ENCODE measurements at regions not wholly inside any gene's neighbourhood (a gene's known extent, or its start where the extent isn't known, plus 50 kb on each side); places are given as distances from the start of the nearest gene placed in this dataset.
"Not testable (repeated sequence)": the region's sequence is repeated elsewhere in the genome, so short reads cannot be mapped to it uniquely, and the experiment has no call there.

DNA sequence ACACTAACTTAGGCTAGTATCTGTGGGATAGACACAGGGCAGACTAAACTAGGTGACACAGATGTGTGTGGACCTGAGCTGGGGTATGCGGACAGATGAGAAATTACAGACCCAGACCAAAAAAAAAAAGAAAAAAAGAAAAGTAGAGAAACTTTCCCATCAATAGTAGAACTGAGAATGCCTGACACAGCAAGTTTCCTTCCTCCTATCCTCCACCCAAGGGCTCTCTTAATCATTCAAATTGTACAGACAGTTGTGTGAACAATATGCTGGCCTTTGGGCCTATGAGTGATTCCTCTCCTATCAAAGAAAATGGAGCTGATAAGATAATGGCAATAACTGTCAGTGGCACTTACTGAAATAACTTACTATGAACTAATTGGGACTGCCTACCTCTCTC, 226.7 kb upstream of the PRDM1 start:
- H3K36me3 ChIP-seq (replicated peaks in 1 of 2; ENCODE audit: control extremely low read depth in 1 of 2, control insufficient read depth in 1 of 2, extremely low read depth in 1 of 2, insufficient read depth in 2 of 2, low read length in 1 of 2), result no peaks in the 10 kb centered on the region
- POLR2A ChIA-PET, result no interaction called here
- intact Hi-C loops (cut with micrococcal nuclease), result no loop called here

DNA sequence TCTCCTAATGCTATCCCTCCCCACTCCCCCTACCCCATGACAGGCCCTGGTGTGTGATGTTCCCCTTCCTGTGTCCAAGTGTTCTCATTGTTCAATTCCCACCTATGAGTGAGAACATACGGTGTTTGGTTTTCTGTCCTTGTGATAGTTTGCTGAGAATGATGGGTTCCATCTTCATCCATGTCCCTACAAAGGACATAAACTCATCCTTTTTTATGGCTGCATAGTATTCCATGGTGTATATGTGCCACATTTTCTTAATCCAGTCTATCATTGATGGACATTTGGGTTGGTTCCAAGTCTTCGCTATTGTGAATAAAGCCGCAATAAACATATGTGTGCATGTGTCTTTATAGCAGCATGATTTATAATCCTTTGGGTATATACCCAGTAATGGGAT, 227.5 kb upstream of the PRDM1 start:
- DNase-seq; H3K4me3 ChIP-seq (ENCODE audit: control extremely low read depth in 1 of 5, extremely low read depth in 1 of 5, insufficient read depth in 1 of 5, low read depth in 2 of 5, low read length in 4 of 5); POLR2A ChIA-PET; intact Hi-C loops (cut with micrococcal nuclease); H3K27me3 Mint-ChIP-seq; H3K4me2 ChIP-seq (replicated peaks; ENCODE audit: low read depth, low read length, poor library complexity, severe bottlenecking); H3K36me3 ChIP-seq (replicated peaks in 1 of 2; ENCODE audit: control extremely low read depth in 1 of 2, control insufficient read depth in 1 of 2, extremely low read depth in 1 of 2, insufficient read depth in 2 of 2, low read length in 1 of 2); H4K20me1 ChIP-seq (ENCODE audit: control insufficient read depth, insufficient read depth, low read length, poor library complexity, severe bottlenecking); H3K27ac Mint-ChIP-seq; H3K4me3 Mint-ChIP-seq; H3K9me3 ChIP-seq (ENCODE audit: control extremely low read depth in 1 of 3, control insufficient read depth in 2 of 3, insufficient read depth in 1 of 3, low read length in 2 of 3); H3K9me3 Mint-ChIP-seq (ENCODE audit: insufficient read depth); H3K27ac ChIP-seq (ENCODE audit: low read length in 2 of 2); H3K79me2 ChIP-seq (ENCODE audit: control insufficient read depth, insufficient read depth, low read length); ATAC-seq (ENCODE audit: low read depth); H3K27me3 ChIP-seq (replicated peaks in 1 of 4; ENCODE audit: control extremely low read depth in 1 of 4, control insufficient read depth in 3 of 4, insufficient read depth in 4 of 4, low read length in 3 of 4); H3K9ac ChIP-seq (ENCODE audit: low read length); H2AFZ ChIP-seq (ENCODE audit: insufficient read depth, low read depth, low read length, poor library complexity, severe bottlenecking): not testable (repeated sequence)
- H3K4me1 Mint-ChIP-seq, result peaks cover 17% of the 10 kb centered on the region
- CTCF ChIA-PET, result interaction anchor here (1.2 kb wide), 1 partner anchor 13 kb away, joined by 4 read pairs; no protein-coding TSS in a partner anchor
- no CpG with 5 or more reads among the region's 3 CpGs for WGBS (ENCODE audit: insufficient coverage)
- H3K4me1 ChIP-seq (ENCODE audit: control insufficient read depth in 2 of 2, insufficient read depth in 2 of 2, low read length in 2 of 2), result peaks cover 5 to 16% of the 10 kb centered on the region in 2 donors

More for the DNA sequence above, 226.7 kb upstream of the PRDM1 start:
- Histone ChIP-seq H3K27ac (ENCODE audit: low read length in 2 of 2) (no peak overlapping the region), H3K4me1 (ENCODE audit: control insufficient read depth in 2 of 2, insufficient read depth in 2 of 2, low read length in 2 of 2) (peaks cover 9 to 24% of the 10 kb centered on the region in 2 donors), H3K9ac (ENCODE audit: low read length) (no peak overlapping the region), H2AFZ (ENCODE audit: insufficient read depth, low read depth, low read length, poor library complexity, severe bottlenecking) (no peak overlapping the region), H3K79me2 (ENCODE audit: control insufficient read depth, insufficient read depth, low read length) (no peaks in the 10 kb centered on the region), H3K4me3 (ENCODE audit: control extremely low read depth in 1 of 5, extremely low read depth in 1 of 5, insufficient read depth in 1 of 5, low read depth in 2 of 5, low read length in 4 of 5) (no peak overlapping the region), H3K4me2 (replicated peaks; ENCODE audit: low read depth, low read length, poor library complexity, severe bottlenecking) (no peak overlapping the region), H3K9me3 (ENCODE audit: control extremely low read depth in 1 of 3, control insufficient read depth in 2 of 3, insufficient read depth in 1 of 3, low read length in 2 of 3) (no peaks in the 10 kb centered on the region), H4K20me1 (ENCODE audit: control insufficient read depth, insufficient read depth, low read length, poor library complexity, severe bottlenecking) (no peaks in the 10 kb centered on the region), H3K27me3 (replicated peaks in 1 of 4; ENCODE audit: control extremely low read depth in 1 of 4, control insufficient read depth in 3 of 4, insufficient read depth in 4 of 4, low read length in 3 of 4) (no peaks in the 10 kb centered on the region)
- no peaks in the 10 kb centered on the region for H3K27me3 Mint-ChIP-seq
- DNase-seq (no peak), ATAC-seq (ENCODE audit: low read depth) (no peak)
- H3K4me3 Mint-ChIP-seq, result no peak overlapping the region
- TF ChIP-seq, protein P1, sequence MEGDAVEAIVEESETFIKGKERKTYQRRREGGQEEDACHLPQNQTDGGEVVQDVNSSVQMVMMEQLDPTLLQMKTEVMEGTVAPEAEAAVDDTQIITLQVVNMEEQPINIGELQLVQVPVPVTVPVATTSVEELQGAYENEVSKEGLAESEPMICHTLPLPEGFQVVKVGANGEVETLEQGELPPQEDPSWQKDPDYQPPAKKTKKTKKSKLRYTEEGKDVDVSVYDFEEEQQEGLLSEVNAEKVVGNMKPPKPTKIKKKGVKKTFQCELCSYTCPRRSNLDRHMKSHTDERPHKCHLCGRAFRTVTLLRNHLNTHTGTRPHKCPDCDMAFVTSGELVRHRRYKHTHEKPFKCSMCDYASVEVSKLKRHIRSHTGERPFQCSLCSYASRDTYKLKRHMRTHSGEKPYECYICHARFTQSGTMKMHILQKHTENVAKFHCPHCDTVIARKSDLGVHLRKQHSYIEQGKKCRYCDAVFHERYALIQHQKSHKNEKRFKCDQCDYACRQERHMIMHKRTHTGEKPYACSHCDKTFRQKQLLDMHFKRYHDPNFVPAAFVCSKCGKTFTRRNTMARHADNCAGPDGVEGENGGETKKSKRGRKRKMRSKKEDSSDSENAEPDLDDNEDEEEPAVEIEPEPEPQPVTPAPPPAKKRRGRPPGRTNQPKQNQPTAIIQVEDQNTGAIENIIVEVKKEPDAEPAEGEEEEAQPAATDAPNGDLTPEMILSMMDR (IDR thresholded peaks at IDR 0.05), result no peak
- no peak for TF ChIP-seq EZH2 (IDR thresholded peaks at IDR 0.05; ENCODE audit: borderline replicate concordance, insufficient read depth, low read depth, low read length, poor library complexity, severe bottlenecking)
- CTCF ChIA-PET, result interaction anchor here (1.2 kb wide), 1 partner anchor 12 kb away, joined by 4 read pairs; no protein-coding TSS in a partner anchor
- H3K4me1 Mint-ChIP-seq, result peaks cover 25% of the 10 kb centered on the region
- no peaks in the 10 kb centered on the region for H3K9me3 Mint-ChIP-seq (ENCODE audit: insufficient read depth)
- no peak overlapping the region for H3K27ac Mint-ChIP-seq
- WGBS (ENCODE audit: insufficient coverage), result no CpG with 5 or more reads among the region's 1 CpG
